ENCODE measurements at regions not wholly inside any gene's neighbourhood (a gene's known extent, or its start where the extent isn't known, plus 50 kb on each side); places are given as distances from the start of the nearest gene placed in this dataset.
"Not testable (repeated sequence)": the region's sequence is repeated elsewhere in the genome, so short reads cannot be mapped to it uniquely, and the experiment has no call there.

- DNase-seq; H3K27me3 Mint-ChIP-seq; H3K9me3 Mint-ChIP-seq; H3K4me3 Mint-ChIP-seq; H3K36me3 Mint-ChIP-seq (ENCODE audit: insufficient read depth); ATAC-seq (replicated peaks); H3K4me1 Mint-ChIP-seq (ENCODE audit: low read depth in 2 of 2); H3K27ac Mint-ChIP-seq: not testable (repeated sequence)
Measured at GRCh38 chr2:89882880-89883279, 1191.4 kb downstream of the RPIA start.

GRCh38 chr2:89883624-89884023, 1192.2 kb downstream of the RPIA start:
- DNase-seq; H3K36me3 Mint-ChIP-seq (ENCODE audit: insufficient read depth); H3K27ac Mint-ChIP-seq; H3K4me3 Mint-ChIP-seq; ATAC-seq (replicated peaks); H3K27me3 Mint-ChIP-seq; H3K4me1 Mint-ChIP-seq (ENCODE audit: low read depth in 2 of 2); H3K9me3 Mint-ChIP-seq: not testable (repeated sequence)

GRCh38 chr2:89885071-89885470, 1193.6 kb downstream of the RPIA start:
- ATAC-seq (replicated peaks); H3K27me3 Mint-ChIP-seq; H3K9me3 Mint-ChIP-seq; H3K4me1 Mint-ChIP-seq (ENCODE audit: low read depth in 2 of 2); H3K4me3 Mint-ChIP-seq; H3K36me3 Mint-ChIP-seq (ENCODE audit: insufficient read depth); H3K27ac Mint-ChIP-seq; DNase-seq: not testable (repeated sequence)

- not testable (repeated sequence) for ATAC-seq (replicated peaks); DNase-seq; H3K4me3 Mint-ChIP-seq; H3K27ac Mint-ChIP-seq; H3K4me1 Mint-ChIP-seq (ENCODE audit: low read depth in 2 of 2); H3K36me3 Mint-ChIP-seq (ENCODE audit: insufficient read depth); H3K27me3 Mint-ChIP-seq; H3K9me3 Mint-ChIP-seq
Measured at GRCh38 chr2:89888693-89889092, 1197.2 kb downstream of the RPIA start.

- H3K27ac Mint-ChIP-seq; H3K4me1 Mint-ChIP-seq (ENCODE audit: low read depth in 2 of 2); H3K4me3 Mint-ChIP-seq; DNase-seq; ATAC-seq (replicated peaks); H3K27me3 Mint-ChIP-seq; H3K9me3 Mint-ChIP-seq; H3K36me3 Mint-ChIP-seq (ENCODE audit: insufficient read depth): not testable (repeated sequence)
Measured at GRCh38 chr2:89890185-89890773, 1198.8 kb downstream of the RPIA start.

GRCh38 chr2:89894988-89895387, 1203.5 kb downstream of the RPIA start:
- not testable (repeated sequence) for DNase-seq; H3K27me3 Mint-ChIP-seq; H3K4me1 Mint-ChIP-seq (ENCODE audit: low read depth in 2 of 2); H3K4me3 Mint-ChIP-seq; H3K36me3 Mint-ChIP-seq (ENCODE audit: insufficient read depth); H3K9me3 Mint-ChIP-seq; ATAC-seq (replicated peaks); H3K27ac Mint-ChIP-seq

- not testable (repeated sequence) for DNase-seq; H3K27me3 Mint-ChIP-seq; H3K9me3 Mint-ChIP-seq; H3K4me1 Mint-ChIP-seq (ENCODE audit: low read depth in 2 of 2); H3K4me3 Mint-ChIP-seq; ATAC-seq (replicated peaks); H3K36me3 Mint-ChIP-seq (ENCODE audit: insufficient read depth); H3K27ac Mint-ChIP-seq
Measured at GRCh38 chr2:89895629-89896028, 1204.2 kb downstream of the RPIA start.

- H3K9me3 Mint-ChIP-seq; H3K4me3 Mint-ChIP-seq; H3K36me3 Mint-ChIP-seq (ENCODE audit: insufficient read depth); H3K27me3 Mint-ChIP-seq; DNase-seq; H3K27ac Mint-ChIP-seq; ATAC-seq (replicated peaks); H3K4me1 Mint-ChIP-seq (ENCODE audit: low read depth in 2 of 2): not testable (repeated sequence)
Measured at GRCh38 chr2:89927018-89927417, 1235.5 kb downstream of the RPIA start.

- ATAC-seq (replicated peaks); H3K9me3 Mint-ChIP-seq; DNase-seq; H3K4me1 Mint-ChIP-seq (ENCODE audit: low read depth in 2 of 2); H3K27me3 Mint-ChIP-seq; H3K27ac Mint-ChIP-seq; H3K4me3 Mint-ChIP-seq; H3K36me3 Mint-ChIP-seq (ENCODE audit: insufficient read depth): not testable (repeated sequence)
Measured at GRCh38 chr2:89935436-89935835, 1244.0 kb downstream of the RPIA start.

- not testable (repeated sequence) for H3K27ac Mint-ChIP-seq; H3K36me3 Mint-ChIP-seq (ENCODE audit: insufficient read depth); H3K4me1 Mint-ChIP-seq (ENCODE audit: low read depth in 2 of 2); ATAC-seq (replicated peaks); H3K27me3 Mint-ChIP-seq; DNase-seq; H3K4me3 Mint-ChIP-seq; H3K9me3 Mint-ChIP-seq
Measured at GRCh38 chr2:89936011-89936410, 1244.5 kb downstream of the RPIA start.

GRCh38 chr2:89936559-89936958, 1245.1 kb downstream of the RPIA start:
- not testable (repeated sequence) for ATAC-seq (replicated peaks); H3K27me3 Mint-ChIP-seq; H3K36me3 Mint-ChIP-seq (ENCODE audit: insufficient read depth); DNase-seq; H3K4me3 Mint-ChIP-seq; H3K4me1 Mint-ChIP-seq (ENCODE audit: low read depth in 2 of 2); H3K9me3 Mint-ChIP-seq; H3K27ac Mint-ChIP-seq

- not testable (repeated sequence) for ATAC-seq (replicated peaks); H3K27ac Mint-ChIP-seq; H3K9me3 Mint-ChIP-seq; H3K27me3 Mint-ChIP-seq; H3K4me1 Mint-ChIP-seq (ENCODE audit: low read depth in 2 of 2); H3K4me3 Mint-ChIP-seq; H3K36me3 Mint-ChIP-seq (ENCODE audit: insufficient read depth); DNase-seq
Measured at GRCh38 chr2:89938756-89939155, 1247.3 kb downstream of the RPIA start.

- not testable (repeated sequence) for H3K4me1 Mint-ChIP-seq (ENCODE audit: low read depth in 2 of 2); ATAC-seq (replicated peaks); H3K36me3 Mint-ChIP-seq (ENCODE audit: insufficient read depth); DNase-seq; H3K4me3 Mint-ChIP-seq; H3K9me3 Mint-ChIP-seq; H3K27me3 Mint-ChIP-seq; H3K27ac Mint-ChIP-seq
Measured at GRCh38 chr2:89944267-89944666, 1252.8 kb downstream of the RPIA start.

- not testable (repeated sequence) for H3K9me3 Mint-ChIP-seq; H3K4me1 Mint-ChIP-seq (ENCODE audit: low read depth in 2 of 2); H3K36me3 Mint-ChIP-seq (ENCODE audit: insufficient read depth); ATAC-seq (replicated peaks); DNase-seq; H3K27me3 Mint-ChIP-seq; H3K4me3 Mint-ChIP-seq; H3K27ac Mint-ChIP-seq
Measured at GRCh38 chr2:89945004-89945616, 1253.6 kb downstream of the RPIA start.

All from effector memory CD8-positive, alpha-beta T cell (primary cell).